Transverse colon (tissue), 4 donors: ENCODE measurements at regions not wholly inside any gene's neighbourhood (a gene's known extent, or its start where the extent isn't known, plus 50 kb on each side); places are given as distances from the start of the nearest gene placed in this dataset.

Source experiments
- DNase-seq: peaks from one replicate; pipeline ENCODE4 v3.0.0-alpha.2; 2019
- H3K27ac ChIP-seq, 4 donors: fragments of 200-600 bp; sonication (generic); 2 replicates each; pipeline ENCODE4 v1.5.1; 2016 to 2018; ENCODE audit warnings: inconsistent platforms in 4 of 4
- H3K27me3 ChIP-seq: fragments of 200-600 bp; sonication (generic); 2 replicates; pipeline ENCODE4 v1.5.1; 2017; ENCODE audit warnings: inconsistent platforms
- H3K36me3 ChIP-seq, 4 donors: fragments of 200-600 bp; sonication (generic); 2 replicates each; pipeline ENCODE4 v1.5.1; 2017 to 2019; ENCODE audit warnings: inconsistent platforms in 4 of 4
- H3K4me1 ChIP-seq, 4 donors: fragments of 200-600 bp; sonication (generic); 2 replicates each; pipeline ENCODE4 v1.5.1; 2017 to 2020; ENCODE audit warnings: inconsistent platforms in 4 of 4
- H3K4me3 ChIP-seq, 4 donors: fragments of 200-600 bp; sonication (generic); 1 replicate in 1 of 4; 2 replicates in 3 of 4; pipeline versions ENCODE4 v1.5.1 to v1.6.1; 2017 to 2019; ENCODE audit warnings: inconsistent platforms in 4 of 4
- H3K9me3 ChIP-seq, 2 donors: fragments of 200-600 bp; sonication (generic); 2 replicates each; pipeline ENCODE4 v1.5.1; 2017 to 2019; ENCODE audit warnings: inconsistent platforms in 2 of 2
- EP300 ChIP-seq: sonication (generic); formaldehyde crosslinking; IDR thresholded peaks from one replicate; pipeline ENCODE4 v1.6.1; 2017; ENCODE audit warnings: antibody characterized with exemption, low read depth
- POLR2A ChIP-seq: fragments of 450-650 bp; IDR thresholded peaks from one replicate; pipeline ENCODE4 v1.6.1; 2016; ENCODE audit warnings: antibody characterized with exemption, mild to moderate bottlenecking, moderate library complexity
- POLR2AphosphoS5 ChIP-seq, 3 donors: sonication (generic); formaldehyde crosslinking; IDR thresholded peaks; one replicate each; pipeline ENCODE4 v1.6.1; 2016; ENCODE audit warnings: antibody characterized with exemption in 3 of 3
- WGBS, 2 donors: methylation state at CpG; one replicate each; pipeline ENCODE4 v1.1.5; 2018; ENCODE audit warnings: low coverage in 1 of 2; 5-methylcytosine and 5-hydroxymethylcytosine counted together
- in situ Hi-C, 4 donors: fragments of 200-750 bp; cut with MboI; loops; one replicate each; pipeline versions ENCODE4 v1.15.0 to v1.15.1; 2017; ENCODE audit warnings: low sequenced_read_pairs in 3 of 4, low pct_ligation_motif_present in 1 of 4, low pct_unique_long_range_greater_than_20kb in 1 of 4
- intact Hi-C: fragments of 100-400 bp; cut with DNase I; formaldehyde crosslinking; loops from one replicate; pipeline ENCODE4 v1.15.1; 2023; ENCODE audit warnings: low total_unique reads
- TF ChIP-seq, protein P1 (sequence below), 5 experiments: fragments of 200-600 bp in 3 of 5; fragments of 450-650 bp in 2 of 5; sonication (generic) in 3 of 5; IDR thresholded peaks; 1 replicate in 2 of 5; 2 replicates in 3 of 5; pipeline ENCODE4 v1.5.1; 2016 to 2017; ENCODE audit warnings: antibody characterized with exemption in 5 of 5, inconsistent platforms in 3 of 5, mild to moderate bottlenecking in 2 of 5, moderate library complexity in 1 of 5

DNA sequence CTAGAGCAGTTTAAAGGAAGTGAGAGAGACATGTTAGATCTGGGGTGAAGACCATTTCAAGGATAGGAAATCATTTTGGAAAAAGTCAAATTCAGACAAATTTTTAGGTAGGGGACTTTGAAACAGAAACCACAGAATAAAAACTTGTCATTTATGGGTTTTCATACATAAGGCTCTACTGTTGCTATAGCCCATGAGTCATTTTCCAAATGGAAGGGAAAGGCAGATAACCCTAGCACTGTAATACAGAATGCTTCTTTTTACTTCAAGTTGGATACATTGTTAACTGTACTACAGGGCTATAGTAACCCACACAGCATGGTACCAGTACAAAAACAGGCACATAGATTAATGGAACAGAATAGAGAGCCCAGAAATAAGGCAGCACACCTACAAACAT is 455.4 kb downstream of the EBF1 start:
- in situ Hi-C loops: no loop called here
- H3K4me3 ChIP-seq: no peak overlapping the region
- H3K36me3 ChIP-seq: no peaks in the 10 kb centered on the region
- H3K27me3 ChIP-seq: no peaks in the 10 kb centered on the region
- no peak for DNase-seq
- no peak for TF ChIP-seq POLR2AphosphoS5 (IDR thresholded peaks at IDR 0.05)
- no peak for TF ChIP-seq POLR2A
- no peak for TF ChIP-seq EP300
- TF ChIP-seq, protein P1, sequence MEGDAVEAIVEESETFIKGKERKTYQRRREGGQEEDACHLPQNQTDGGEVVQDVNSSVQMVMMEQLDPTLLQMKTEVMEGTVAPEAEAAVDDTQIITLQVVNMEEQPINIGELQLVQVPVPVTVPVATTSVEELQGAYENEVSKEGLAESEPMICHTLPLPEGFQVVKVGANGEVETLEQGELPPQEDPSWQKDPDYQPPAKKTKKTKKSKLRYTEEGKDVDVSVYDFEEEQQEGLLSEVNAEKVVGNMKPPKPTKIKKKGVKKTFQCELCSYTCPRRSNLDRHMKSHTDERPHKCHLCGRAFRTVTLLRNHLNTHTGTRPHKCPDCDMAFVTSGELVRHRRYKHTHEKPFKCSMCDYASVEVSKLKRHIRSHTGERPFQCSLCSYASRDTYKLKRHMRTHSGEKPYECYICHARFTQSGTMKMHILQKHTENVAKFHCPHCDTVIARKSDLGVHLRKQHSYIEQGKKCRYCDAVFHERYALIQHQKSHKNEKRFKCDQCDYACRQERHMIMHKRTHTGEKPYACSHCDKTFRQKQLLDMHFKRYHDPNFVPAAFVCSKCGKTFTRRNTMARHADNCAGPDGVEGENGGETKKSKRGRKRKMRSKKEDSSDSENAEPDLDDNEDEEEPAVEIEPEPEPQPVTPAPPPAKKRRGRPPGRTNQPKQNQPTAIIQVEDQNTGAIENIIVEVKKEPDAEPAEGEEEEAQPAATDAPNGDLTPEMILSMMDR (IDR thresholded peaks at IDR 0.05): no peak
- H3K4me1 ChIP-seq: no peaks in the 10 kb centered on the region
- H3K9me3 ChIP-seq: no peaks in the 10 kb centered on the region
- H3K27ac ChIP-seq: no peak overlapping the region
- intact Hi-C loops: no loop called here

DNA sequence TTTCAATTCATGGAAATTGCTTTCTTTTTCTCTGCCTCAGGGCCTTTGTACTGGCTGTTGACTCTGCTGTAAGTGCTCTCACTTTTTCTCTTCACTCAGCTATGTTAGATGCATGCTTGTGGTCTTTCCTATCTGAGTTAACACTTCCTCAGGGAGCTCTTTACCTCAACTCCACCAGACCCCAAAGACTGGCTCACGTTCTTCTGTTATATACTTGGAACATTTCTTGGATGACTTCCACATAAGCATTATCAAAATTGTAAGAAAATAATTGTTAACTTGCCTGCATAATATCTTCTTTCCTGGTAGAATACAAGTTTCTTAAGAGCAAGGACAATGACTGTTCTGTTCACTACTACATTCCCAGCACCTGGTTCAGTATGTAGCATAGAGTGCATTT is 455.9 kb downstream of the EBF1 start:
- no peak overlapping the region for H3K27ac ChIP-seq
- no peaks in the 10 kb centered on the region for H3K4me1 ChIP-seq
- H3K36me3 ChIP-seq: no peaks in the 10 kb centered on the region
- TF ChIP-seq POLR2A (no peak), EP300 (no peak), POLR2AphosphoS5 (IDR thresholded peaks at IDR 0.05) (no peak)
- TF ChIP-seq, protein P1 (IDR thresholded peaks at IDR 0.05): no peak
- H3K9me3 ChIP-seq: no peaks in the 10 kb centered on the region
- H3K27me3 ChIP-seq: no peaks in the 10 kb centered on the region
- no peak overlapping the region for H3K4me3 ChIP-seq
- intact Hi-C loops: no loop called here
- no peak for DNase-seq
- WGBS, 2 donors: 75 to 83% methylated on average over 1 of the region's 1 CpG
- in situ Hi-C loops: no loop called here

DNA sequence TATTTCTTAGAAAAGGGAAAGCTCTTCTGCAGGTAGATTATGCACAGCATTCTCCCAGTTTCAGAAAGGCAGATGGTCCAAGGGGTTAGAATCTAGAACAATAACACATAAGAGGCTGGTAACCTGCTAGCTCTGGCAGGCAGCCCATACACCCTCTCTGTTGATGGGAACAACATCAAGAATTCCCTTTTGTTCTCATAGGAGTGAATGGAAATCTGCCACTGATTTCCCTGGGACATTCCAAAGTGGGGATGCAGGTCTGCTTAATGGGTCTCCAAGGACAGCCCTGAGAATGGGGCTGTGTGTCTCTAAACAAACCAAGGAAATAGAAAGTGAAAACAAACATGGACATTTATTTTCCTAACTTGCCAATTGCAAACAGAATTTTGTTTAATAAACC is 456.8 kb downstream of the EBF1 start:
- Histone ChIP-seq H3K9me3 (no peaks in the 10 kb centered on the region), H3K27me3 (no peaks in the 10 kb centered on the region), H3K4me3 (no peak overlapping the region), H3K4me1 (no peaks in the 10 kb centered on the region), H3K27ac (no peak overlapping the region), H3K36me3 (no peaks in the 10 kb centered on the region)
- no peak for TF ChIP-seq POLR2A
- TF ChIP-seq POLR2AphosphoS5 (IDR thresholded peaks at IDR 0.05): no peak
- no peak for TF ChIP-seq EP300
- TF ChIP-seq, protein P1 (IDR thresholded peaks at IDR 0.05): no peak
- DNase-seq: no peak
- intact Hi-C loops: no loop called here
- in situ Hi-C loops: no loop called here

DNA sequence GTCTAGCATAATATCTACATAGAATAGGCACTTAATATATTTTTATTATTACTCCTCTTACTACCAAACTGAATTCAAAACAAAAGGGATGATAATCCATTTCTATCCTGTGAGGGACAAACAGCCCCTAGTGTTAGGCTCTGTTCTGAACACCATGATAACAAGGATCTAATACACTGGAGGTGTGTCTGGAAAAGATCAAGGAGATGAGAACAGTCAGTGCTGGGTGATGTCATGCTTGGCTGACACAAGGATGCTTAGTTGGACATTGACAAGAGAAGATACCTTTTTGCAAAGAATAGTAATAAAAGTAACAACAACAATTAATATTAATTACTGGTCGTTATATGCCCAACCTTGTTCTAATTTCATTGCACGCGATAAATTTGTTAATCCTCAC is 458.7 kb downstream of the EBF1 start:
- intact Hi-C loops: no loop called here
- H3K36me3 ChIP-seq: no peaks in the 10 kb centered on the region
- H3K27ac ChIP-seq: no peak overlapping the region
- 88 to 91% methylated on average over 3 of the region's 3 CpGs for WGBS, 2 donors
- no peak for TF ChIP-seq POLR2A
- TF ChIP-seq, protein P1 (IDR thresholded peaks at IDR 0.05): no peak
- no peak for TF ChIP-seq POLR2AphosphoS5 (IDR thresholded peaks at IDR 0.05)
- TF ChIP-seq EP300: no peak
- H3K4me1 ChIP-seq: no peaks in the 10 kb centered on the region
- in situ Hi-C loops: no loop called here
- no peak for DNase-seq
- no peaks in the 10 kb centered on the region for H3K27me3 ChIP-seq
- no peak overlapping the region for H3K4me3 ChIP-seq
- no peaks in the 10 kb centered on the region for H3K9me3 ChIP-seq
